Thoracic aorta (tissue), 2 donors: ENCODE measurements at regions not wholly inside any gene's neighbourhood (a gene's known extent, or its start where the extent isn't known, plus 50 kb on each side); places are given as distances from the start of the nearest gene placed in this dataset.

Source experiments
- ATAC-seq: fragments of 150-250 bp; one replicate; pipeline ENCODE4 v1.8.0; 2017; ENCODE audit warnings: low read depth; ENCODE audit not compliant: insufficient number of reproducible peaks, low FRiP score
- DNase-seq: peaks from one replicate; pipeline ENCODE4 v3.0.0-alpha.2; 2020; ENCODE audit warnings: low spot score
- H3K27ac ChIP-seq, 2 donors: fragments of 200-600 bp; sonication (generic); 1 replicate in 1 of 2; 2 replicates in 1 of 2; pipeline ENCODE4 v1.5.1; 2016; ENCODE audit warnings: mild to moderate bottlenecking in 2 of 2, moderate library complexity in 2 of 2
- H3K27me3 ChIP-seq: fragments of 200-600 bp; sonication (generic); replicated peaks from 2 replicates; pipeline ENCODE4 v1.6.0; 2016; ENCODE audit warnings: mild to moderate bottlenecking; ENCODE audit not compliant: insufficient read depth
- H3K36me3 ChIP-seq: fragments of 200-600 bp; sonication (generic); one replicate; pipeline ENCODE4 v1.5.1; 2016
- H3K4me1 ChIP-seq, 2 donors: fragments of 200-600 bp; sonication (generic); 1 replicate in 1 of 2; 2 replicates in 1 of 2; pipeline versions ENCODE4 v1.5.1 to v1.6.0; 2016; ENCODE audit warnings: low read depth in 2 of 2, mild to moderate bottlenecking in 1 of 2; ENCODE audit not compliant: control insufficient read depth in 1 of 2
- H3K4me3 ChIP-seq: fragments of 200-600 bp; sonication (generic); 2 replicates; pipeline ENCODE4 v1.5.1; 2016; ENCODE audit warnings: mild to moderate bottlenecking
- H3K9me3 ChIP-seq: fragments of 200-600 bp; sonication (generic); 2 replicates; pipeline ENCODE4 v1.5.1; 2016
- CTCF ChIP-seq: fragments of 200-600 bp; sonication (generic); IDR thresholded peaks from one replicate; pipeline ENCODE4 v1.5.1; 2019; ENCODE audit warnings: antibody characterized with exemption

DNA sequence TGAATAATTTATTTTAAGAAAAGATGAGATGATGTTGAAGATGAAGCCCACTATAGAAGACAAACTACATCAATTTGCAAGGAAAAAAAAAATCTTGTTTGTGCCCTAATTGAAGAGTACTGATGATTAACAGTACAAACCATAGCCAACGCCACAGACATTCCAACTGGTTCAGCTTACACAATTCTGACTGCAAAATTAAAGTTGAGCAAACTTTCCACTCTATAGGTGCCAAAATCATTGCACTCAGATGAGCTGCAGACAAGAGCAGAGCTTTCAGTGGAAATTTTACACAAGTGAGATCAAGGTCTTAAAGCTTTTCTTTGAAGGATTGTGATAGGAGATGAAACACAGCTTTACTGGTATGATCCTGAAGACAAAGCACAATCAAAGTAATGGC is 85.3 kb downstream of the OGFRL1 start:
- Histone ChIP-seq H3K4me1 (peaks cover 4 to 6% of the 10 kb centered on the region in 2 donors), H3K36me3 (no peaks in the 10 kb centered on the region), H3K9me3 (no peaks in the 10 kb centered on the region), H3K4me3 (no peak overlapping the region), H3K27me3 (no peaks in the 10 kb centered on the region), H3K27ac (no peak overlapping the region)
- TF ChIP-seq CTCF, result no peak
- DNase-seq, result no peak
- no peak for ATAC-seq

- Histone ChIP-seq H3K4me3 (no peak overlapping the region), H3K27ac (no peak overlapping the region), H3K36me3 (no peaks in the 10 kb centered on the region), H3K27me3 (no peaks in the 10 kb centered on the region), H3K9me3 (no peaks in the 10 kb centered on the region), H3K4me1 (peaks cover 4 to 6% of the 10 kb centered on the region in 2 donors)
- TF ChIP-seq CTCF, result no peak
- DNase-seq (no peak), ATAC-seq (no peak)
Measured at GRCh38 chr6:71375676-71376075, 87.1 kb downstream of the OGFRL1 start.

GRCh38 chr6:71376830-71377229 is 88.2 kb downstream of the OGFRL1 start:
- ATAC-seq (no peak), DNase-seq (no peak)
- TF ChIP-seq CTCF, result no peak
- Histone ChIP-seq H3K9me3 (no peaks in the 10 kb centered on the region), H3K27ac (no peak overlapping the region), H3K36me3 (no peaks in the 10 kb centered on the region), H3K27me3 (no peaks in the 10 kb centered on the region), H3K4me3 (no peak overlapping the region), H3K4me1 (peaks cover 4 to 6% of the 10 kb centered on the region in 2 donors)

DNA sequence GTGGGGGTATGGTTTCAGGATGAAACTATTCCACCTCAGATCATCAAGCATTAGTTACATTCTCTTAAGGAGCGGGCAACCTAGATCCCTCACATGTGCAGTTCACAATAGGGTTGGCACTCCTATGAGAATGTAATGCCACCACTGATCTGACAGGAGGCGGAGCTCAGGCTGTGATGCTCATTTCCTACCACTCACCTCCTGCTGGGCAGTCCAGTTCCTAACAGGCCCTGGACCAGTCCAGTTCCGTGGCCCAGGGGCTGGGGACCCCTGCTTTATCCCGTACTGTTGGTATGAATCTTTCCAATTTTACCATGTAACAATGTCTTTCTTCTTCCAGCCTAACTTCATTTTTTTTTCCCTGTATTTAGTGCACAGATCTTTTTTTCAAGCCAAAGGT is 94.9 kb downstream of the OGFRL1 start:
- H3K27ac ChIP-seq, result no peak overlapping the region
- DNase-seq, result no peak
- no peak for ATAC-seq
- no peaks in the 10 kb centered on the region for H3K36me3 ChIP-seq
- TF ChIP-seq CTCF, result no peak
- H3K27me3 ChIP-seq, result no peaks in the 10 kb centered on the region
- H3K9me3 ChIP-seq, result no peaks in the 10 kb centered on the region
- no peak overlapping the region for H3K4me3 ChIP-seq
- H3K4me1 ChIP-seq, result peaks cover 4 to 8% of the 10 kb centered on the region in 2 donors

- peaks cover 4 to 14% of the 10 kb centered on the region in 2 donors for H3K4me1 ChIP-seq
Measured at GRCh38 chr6:71383901-71384489, 95.4 kb downstream of the OGFRL1 start.

More at GRCh38 chr6:71383901-71384489, 95.4 kb downstream of the OGFRL1 start:
- TF ChIP-seq CTCF, result peak; percentile 71
- H3K4me3 ChIP-seq, result no peak overlapping the region
- no peaks in the 10 kb centered on the region for H3K9me3 ChIP-seq
- DNase-seq, result no peak
- no peak overlapping the region for H3K27ac ChIP-seq
- no peaks in the 10 kb centered on the region for H3K27me3 ChIP-seq
- H3K36me3 ChIP-seq, result no peaks in the 10 kb centered on the region
- ATAC-seq, result no peak
